NCI-H2196 treated with DMSO at 0.1 percent for 48 hours (cell line): ENCODE measurements at regions not wholly inside any gene's neighbourhood (a gene's known extent, or its start where the extent isn't known, plus 50 kb on each side); places are given as distances from the start of the nearest gene placed in this dataset.

Experiments used
- DNase-seq: peaks from one replicate; lab custom pipeline; 2025; ENCODE audit not compliant: unreplicated experiment; lab: John Stamatoyannopoulos, UW

- DNase-seq: no peak
These were observed 508.5 kb downstream of the RIT2 start for GRCh38 chr18:42606886-42607495.

DNA sequence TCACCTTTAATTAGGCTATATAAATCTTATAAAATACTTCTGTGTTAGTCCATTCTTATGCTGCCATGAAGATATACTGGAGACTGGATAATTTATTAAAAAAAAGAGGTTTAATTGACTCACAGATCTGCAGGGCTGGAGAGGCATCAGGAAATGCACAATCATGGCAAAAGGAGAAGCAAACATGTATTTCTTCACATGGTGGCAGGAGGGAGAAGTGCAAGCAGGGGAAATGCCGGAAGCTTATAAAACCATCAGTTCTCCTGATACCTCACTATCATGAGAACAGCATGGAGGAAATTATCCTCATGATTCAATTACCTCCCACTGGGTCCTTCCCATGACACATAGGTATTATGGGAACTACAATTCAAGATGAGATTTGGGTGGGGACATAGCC, 504.4 kb downstream of the RIT2 start:
- no peak for DNase-seq

DNA sequence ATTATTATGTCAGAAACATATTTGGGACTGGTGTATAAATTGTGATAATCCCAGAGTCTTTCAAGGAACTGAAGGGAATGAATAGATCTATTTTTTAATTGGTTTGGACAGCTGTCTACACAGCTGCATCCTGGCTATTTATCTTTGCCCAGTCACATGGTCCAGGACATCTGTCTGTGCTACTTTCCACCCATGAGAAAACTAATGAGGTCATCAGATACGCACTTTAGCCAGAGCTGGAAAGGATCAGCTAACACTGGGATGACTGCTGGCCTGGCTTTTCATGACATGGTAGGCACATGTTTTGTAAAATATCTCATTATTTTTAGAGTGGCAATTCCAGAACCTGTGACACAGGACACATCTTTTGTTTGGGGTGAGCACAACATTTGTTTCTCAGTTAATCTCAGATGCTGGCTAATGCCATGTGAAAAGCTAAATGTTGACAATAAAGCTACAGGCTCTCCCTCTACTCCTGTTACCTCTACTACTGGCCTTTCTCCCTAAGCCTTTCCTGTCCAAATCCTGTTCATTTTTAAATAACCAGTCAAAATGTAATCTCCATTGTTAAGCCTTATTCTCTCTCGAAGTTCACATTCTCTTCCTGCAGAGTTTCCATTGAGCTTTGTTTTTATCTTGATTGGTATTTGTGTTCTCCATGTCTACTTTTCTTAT, 500.7 kb downstream of the RIT2 start:
- peak; percentile 83 for DNase-seq

DNA sequence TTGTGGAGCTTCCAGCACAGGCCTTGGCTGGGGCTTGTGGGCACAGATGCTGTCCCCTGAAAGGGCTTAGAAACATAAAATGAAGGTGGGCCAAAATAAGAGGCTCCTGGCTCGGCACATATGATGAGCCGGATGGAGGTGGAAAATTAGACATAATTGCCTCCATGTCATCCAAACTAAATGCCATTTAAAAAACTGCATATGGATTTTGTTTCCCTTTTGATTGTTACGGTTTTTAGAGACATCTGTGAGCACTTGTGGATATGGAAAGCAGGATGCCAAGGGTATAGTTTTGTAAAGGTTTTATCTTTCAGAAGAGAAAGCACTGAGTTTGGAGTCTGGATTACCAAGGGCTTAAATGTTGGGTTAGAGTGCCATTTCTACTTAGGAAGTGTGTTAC, 498.3 kb downstream of the RIT2 start:
- no peak for DNase-seq

DNA sequence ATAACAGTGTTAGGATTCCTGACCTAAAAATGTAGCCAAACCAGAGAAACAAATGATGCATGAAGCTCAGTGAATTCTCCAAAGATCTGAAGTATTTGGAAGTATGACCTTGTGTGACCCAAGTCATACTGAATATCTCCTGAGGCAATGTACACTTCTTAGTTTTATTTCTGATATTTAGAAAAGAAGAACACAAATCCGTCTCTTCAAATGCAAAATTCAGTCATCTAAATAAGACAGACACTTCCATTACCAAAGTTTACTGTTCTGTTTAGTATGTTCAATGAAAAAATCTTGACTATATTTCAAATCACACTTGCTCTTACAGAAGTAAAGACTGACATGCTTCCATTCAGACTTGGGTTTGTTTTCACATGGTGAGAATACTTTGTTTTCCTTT, 495.7 kb downstream of the RIT2 start:
- no peak for DNase-seq

DNA sequence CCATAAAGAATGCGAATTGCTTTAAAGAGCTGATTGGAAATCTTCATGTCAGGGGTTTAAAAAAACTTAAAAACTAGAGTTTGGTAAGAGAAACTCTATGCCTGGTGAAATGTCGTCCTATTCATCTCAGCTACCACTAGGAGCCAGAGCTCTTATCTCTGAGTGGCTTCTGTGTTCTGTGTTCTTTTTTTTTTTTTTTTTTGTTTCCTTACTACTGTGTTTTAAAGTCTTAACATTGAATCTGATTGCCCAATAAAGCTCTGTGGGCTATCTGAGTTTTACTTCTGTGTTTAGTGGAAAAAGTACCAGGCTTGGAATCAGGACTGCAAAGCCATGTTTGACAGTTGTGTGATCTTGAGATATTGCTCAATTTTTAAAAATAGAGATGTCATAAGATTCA, 494.8 kb downstream of the RIT2 start:
- no peak for DNase-seq

DNA sequence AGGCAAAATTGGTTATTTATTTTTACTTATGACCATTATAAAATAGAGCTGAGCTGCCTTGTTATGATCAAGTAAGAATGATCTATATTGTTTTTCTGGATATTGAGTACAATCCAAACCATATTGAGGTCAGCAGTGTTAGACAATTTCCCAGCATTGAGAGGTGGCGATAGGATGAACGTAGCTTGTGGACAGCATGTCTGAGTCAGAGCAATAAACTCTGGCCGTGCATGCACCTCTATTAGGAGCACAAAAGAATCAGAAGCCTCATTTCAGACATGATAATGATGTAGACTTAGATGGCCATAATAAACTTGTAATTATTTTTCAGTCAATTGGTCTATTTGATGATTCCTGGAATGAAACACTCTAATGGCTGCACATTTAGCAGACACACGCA, 491.6 kb downstream of the RIT2 start:
- no peak for DNase-seq

DNA sequence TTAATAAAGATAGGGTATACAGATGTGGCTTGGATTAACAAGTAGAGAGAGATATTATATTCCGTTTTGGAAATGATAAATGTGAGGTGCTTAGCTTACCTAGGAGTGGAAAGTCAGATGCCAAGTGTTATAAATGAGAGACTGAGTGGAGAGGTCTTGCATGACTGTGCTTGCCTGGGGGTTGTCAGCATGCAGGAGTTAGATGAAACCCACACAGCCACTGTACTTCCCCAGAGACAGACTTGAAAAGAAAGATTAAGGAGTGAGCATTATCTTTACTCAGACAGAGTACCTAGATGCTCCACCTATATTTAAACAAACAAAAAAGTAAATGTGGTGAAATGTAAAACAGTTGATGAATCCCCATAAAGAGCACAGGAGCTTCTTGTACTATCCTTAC, 482.7 kb downstream of the RIT2 start:
- no peak for DNase-seq

- no peak for DNase-seq
These were observed 480.0 kb downstream of the RIT2 start for GRCh38 chr18:42635378-42636048.

DNA sequence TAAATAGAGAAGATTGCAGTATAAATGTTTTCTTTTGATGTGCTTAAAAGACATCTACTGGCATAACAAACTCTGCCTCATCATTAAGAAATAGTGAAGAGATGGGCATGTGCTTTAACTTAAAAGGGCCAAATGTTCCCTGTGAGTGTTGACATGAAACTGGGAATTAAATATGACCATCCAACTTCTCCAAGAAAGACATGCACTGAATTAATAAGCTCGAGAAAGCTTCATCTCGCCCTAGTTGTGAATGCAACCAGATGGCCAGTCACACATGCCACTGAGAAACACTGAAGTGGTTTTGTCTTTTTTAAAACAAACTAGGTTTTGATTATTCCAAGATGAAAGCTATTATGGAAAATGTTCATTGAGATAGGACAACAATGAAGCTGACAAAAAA, 479.2 kb downstream of the RIT2 start:
- no peak for DNase-seq

DNA sequence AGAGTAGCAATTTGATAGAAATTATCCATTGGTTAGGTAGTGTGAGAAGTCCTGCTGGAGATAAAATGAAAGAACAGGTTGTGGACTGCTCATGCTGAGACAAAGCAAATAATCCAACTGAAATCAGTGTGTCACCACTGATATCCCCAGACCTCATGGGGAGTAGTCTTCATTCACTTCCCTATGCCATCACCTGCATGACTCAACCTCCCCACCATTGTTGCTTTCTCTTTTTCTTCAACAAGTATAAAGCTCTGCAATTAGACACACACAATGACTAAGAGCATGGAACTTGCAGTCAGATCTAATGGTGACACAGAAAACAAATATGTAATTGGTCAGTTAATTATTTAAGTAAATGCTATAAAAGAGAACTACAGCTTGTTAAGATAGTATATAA, 475.3 kb downstream of the RIT2 start:
- DNase-seq: no peak

DNA sequence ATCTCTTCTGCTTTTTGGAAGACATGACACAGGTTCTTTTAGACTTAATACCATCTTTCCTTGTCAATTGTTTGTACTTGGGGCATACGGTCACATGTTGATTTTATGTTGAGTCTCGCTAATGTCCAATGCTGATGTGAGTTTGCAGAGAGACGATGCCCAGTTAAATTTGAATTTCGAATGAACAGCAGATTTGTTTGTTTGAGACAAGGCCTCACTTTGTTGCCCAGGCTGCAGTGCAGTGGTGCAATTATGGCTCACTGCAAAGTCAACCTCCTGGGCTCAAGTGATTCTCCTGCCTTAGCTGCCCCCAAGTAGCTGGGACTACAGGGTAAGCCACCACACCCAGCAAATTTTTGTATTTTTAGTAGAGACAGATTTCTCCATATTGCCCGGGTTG, 473.5 kb downstream of the RIT2 start:
- no peak for DNase-seq

- no peak for DNase-seq
These were observed 470.8 kb downstream of the RIT2 start for GRCh38 chr18:42644729-42645131.

GRCh38 chr18:42649331-42650035, 466.0 kb downstream of the RIT2 start:
- no peak for DNase-seq

DNA sequence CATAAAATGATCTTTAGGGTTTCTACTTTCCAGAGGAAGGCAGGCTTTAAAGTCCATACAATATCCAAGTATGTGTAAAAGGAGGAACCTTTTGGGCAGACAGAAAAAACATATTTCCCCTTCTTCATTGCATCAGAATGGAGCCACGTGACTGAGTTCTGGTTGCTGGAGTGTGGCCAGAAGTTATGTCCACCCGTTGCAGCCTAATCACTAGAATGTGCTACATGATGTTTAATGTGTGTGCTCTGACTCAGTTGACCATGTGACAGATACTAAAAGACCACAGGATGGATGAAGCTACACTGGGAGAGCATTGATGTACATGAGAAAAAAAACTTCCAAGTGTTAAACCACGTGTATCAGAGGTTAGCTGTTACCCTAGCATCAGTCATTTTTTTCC, 460.9 kb downstream of the RIT2 start:
- no peak for DNase-seq

DNA sequence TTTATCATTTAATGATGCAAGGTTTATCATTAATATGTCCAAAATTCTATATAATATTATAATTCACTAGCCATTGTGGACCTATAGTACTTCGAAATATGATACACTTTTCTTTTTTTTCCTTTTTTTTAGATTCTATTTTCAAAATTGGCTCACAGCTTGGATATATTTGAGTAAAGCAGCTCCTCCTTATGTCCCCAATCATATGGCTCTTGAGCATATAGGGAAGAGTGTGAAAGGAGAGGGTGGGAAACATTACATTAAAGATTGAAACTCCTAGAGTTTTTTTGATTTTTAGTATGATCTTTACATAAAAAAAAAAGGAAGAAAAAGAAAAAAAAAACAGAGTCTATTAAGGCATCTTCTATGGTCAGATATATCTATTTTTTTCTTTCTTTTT, 457.9 kb downstream of the RIT2 start:
- DNase-seq: no peak

GRCh38 chr18:42658171-42658570, 457.3 kb downstream of the RIT2 start:
- DNase-seq: no peak

GRCh38 chr18:42659187-42659586, 456.3 kb downstream of the RIT2 start:
- no peak for DNase-seq

DNA sequence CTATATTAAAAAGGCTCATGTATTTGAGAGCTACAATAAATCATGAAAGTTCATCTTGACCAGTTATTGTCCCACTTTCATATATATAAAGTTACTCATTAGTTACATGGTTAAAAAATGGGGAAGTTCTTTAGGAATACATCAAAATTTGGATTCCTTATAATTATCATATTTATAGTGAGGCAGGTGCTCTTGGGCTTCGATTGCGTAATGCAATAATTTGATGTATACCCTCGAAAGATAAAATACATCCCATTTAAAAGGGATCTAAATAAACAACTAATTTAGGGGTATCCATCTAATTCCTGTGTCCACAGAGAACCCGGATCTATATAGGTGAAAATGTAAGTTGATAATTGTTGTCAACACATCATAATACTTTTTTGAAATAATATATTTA, 444.6 kb downstream of the RIT2 start:
- no peak for DNase-seq

DNA sequence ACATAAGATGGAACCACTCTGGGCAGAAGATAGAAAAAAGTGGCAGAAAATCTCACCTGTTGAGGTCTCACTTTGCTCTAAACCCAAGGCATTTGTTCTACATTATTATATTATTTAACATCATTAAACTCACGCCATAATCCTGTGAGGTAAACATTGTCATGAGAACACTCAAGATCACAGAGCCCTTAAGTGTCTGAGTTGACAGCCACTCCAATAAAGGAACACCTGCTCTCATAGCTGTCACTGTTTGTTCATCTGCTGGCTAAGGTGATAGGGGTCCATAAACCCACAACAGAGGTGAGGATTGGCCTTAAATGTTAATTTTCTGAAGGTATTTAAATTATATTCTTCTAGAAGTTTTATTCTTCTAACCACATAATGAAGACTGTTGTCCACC, 439.7 kb downstream of the RIT2 start:
- DNase-seq: peak; percentile 25

DNA sequence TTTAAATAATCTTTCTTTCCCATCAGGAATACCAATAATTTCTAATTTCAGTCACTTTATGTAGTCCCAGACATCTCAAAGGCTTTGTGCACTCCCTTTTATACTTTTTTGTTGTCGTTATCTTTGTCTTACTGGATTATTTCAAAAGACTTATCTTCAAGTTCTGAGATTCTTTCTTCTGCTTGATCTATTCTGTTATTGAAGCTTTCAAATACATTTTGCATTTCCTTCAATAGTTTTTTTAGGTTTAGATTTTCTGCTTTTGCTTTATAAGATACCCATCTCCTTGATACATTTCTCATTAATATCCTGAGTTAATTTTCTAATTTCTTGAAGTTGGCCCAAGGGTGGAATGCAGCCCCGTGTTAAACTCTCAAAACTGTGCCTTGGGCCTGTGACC, 432.4 kb downstream of the RIT2 start:
- DNase-seq: no peak

- no peak for DNase-seq
These were observed 426.2 kb downstream of the RIT2 start for GRCh38 chr18:42689310-42689709.
